ENCODE measurements at regions not wholly inside any gene's neighbourhood (a gene's known extent, or its start where the extent isn't known, plus 50 kb on each side); places are given as distances from the start of the nearest gene placed in this dataset.
A peak's percentile ranks its signal among the peaks of the same experiment; 100 is the strongest.

DNA sequence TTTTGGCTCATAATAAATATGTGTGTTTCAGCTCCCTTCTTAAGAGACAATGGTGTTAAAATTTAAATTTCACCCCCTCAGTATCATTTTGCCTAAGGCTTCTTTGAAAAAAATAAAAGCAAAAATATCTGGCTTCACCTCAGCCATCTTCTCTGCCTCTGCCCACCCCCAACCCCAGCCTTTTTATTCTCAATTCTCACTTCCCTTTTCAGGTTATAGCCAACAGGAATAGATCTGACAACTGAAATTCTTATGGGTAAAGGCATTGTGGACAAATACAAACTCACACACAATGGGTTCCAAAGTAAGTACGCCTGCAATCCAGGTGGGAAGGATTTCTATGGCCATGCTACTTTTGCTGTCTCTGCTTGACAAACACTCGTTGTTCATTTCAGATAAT is 399.0 kb upstream of the ARRDC4 start:
- H3K27ac ChIP-seq (ENCODE audit: low read depth in 1 of 2, low read length in 1 of 2), result no peak overlapping the region
- no peaks in the 10 kb centered on the region for H3K4me1 ChIP-seq (ENCODE audit: control insufficient read depth in 5 of 5, insufficient read depth in 5 of 5, low read length in 5 of 5)
- TF ChIP-seq, protein P1, sequence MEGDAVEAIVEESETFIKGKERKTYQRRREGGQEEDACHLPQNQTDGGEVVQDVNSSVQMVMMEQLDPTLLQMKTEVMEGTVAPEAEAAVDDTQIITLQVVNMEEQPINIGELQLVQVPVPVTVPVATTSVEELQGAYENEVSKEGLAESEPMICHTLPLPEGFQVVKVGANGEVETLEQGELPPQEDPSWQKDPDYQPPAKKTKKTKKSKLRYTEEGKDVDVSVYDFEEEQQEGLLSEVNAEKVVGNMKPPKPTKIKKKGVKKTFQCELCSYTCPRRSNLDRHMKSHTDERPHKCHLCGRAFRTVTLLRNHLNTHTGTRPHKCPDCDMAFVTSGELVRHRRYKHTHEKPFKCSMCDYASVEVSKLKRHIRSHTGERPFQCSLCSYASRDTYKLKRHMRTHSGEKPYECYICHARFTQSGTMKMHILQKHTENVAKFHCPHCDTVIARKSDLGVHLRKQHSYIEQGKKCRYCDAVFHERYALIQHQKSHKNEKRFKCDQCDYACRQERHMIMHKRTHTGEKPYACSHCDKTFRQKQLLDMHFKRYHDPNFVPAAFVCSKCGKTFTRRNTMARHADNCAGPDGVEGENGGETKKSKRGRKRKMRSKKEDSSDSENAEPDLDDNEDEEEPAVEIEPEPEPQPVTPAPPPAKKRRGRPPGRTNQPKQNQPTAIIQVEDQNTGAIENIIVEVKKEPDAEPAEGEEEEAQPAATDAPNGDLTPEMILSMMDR (IDR thresholded peaks at IDR 0.05; ENCODE audit: control extremely low read depth, extremely low read depth), result no peak
- no peak overlapping the region for H3K4me3 ChIP-seq
- H3K27me3 ChIP-seq (ENCODE audit: control insufficient read depth in 3 of 3, insufficient read depth in 3 of 3, low read length in 2 of 3), result no peaks in the 10 kb centered on the region
- no peak overlapping the region for H3K9ac ChIP-seq (ENCODE audit: insufficient read depth in 1 of 2, low read length in 2 of 2)
- H3K9me3 ChIP-seq (ENCODE audit: control insufficient read depth in 4 of 4, insufficient read depth in 3 of 4, low read length in 3 of 4), result no peaks in the 10 kb centered on the region
- ATAC-seq (ENCODE audit: insufficient read depth, low FRiP score) (no peak), DNase-seq (no peak)
- 82 to 93% methylated on average over 2 of the region's 2 CpGs for WGBS, 2 donors
- peaks cover 0 to 1% (median 0%) of the 10 kb centered on the region in 4 donors for H3K36me3 ChIP-seq (ENCODE audit: control insufficient read depth in 4 of 4, insufficient read depth in 4 of 4, low read length in 4 of 4)

DNA sequence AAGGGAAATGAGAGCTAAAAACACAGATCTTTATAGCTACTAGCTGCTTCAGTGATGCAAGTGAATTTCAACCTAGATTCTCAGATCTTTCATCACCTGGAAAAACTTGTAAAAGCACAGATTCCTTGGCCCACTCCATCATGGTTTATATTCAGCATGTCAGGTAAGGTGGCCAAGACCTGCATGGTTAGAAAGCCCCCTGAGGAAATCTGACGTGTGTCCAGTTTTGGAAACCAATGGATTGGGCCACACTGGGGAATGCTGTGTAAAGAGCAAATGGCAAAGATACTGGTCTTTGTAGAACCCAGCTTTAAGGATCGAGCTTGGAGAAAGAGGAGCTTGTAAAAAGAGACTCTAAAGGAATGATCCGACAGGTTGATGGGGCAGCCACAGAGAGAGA is 397.0 kb upstream of the ARRDC4 start:
- no peak overlapping the region for H3K27ac ChIP-seq (ENCODE audit: low read depth in 1 of 2, low read length in 1 of 2)
- H3K9me3 ChIP-seq (ENCODE audit: control insufficient read depth in 4 of 4, insufficient read depth in 3 of 4, low read length in 3 of 4), result no peaks in the 10 kb centered on the region
- peaks cover 0 to 1% (median 0%) of the 10 kb centered on the region in 4 donors for H3K36me3 ChIP-seq (ENCODE audit: control insufficient read depth in 4 of 4, insufficient read depth in 4 of 4, low read length in 4 of 4)
- ATAC-seq (ENCODE audit: insufficient read depth, low FRiP score) (no peak), DNase-seq (no peak)
- no peaks in the 10 kb centered on the region for H3K27me3 ChIP-seq (ENCODE audit: control insufficient read depth in 3 of 3, insufficient read depth in 3 of 3, low read length in 2 of 3)
- H3K9ac ChIP-seq (ENCODE audit: insufficient read depth in 1 of 2, low read length in 2 of 2), result no peak overlapping the region
- TF ChIP-seq, protein P1 (IDR thresholded peaks at IDR 0.05; ENCODE audit: control extremely low read depth, extremely low read depth), result no peak
- WGBS, 2 donors, result 88 to 91% methylated on average over 3 of the region's 3 CpGs
- no peak overlapping the region for H3K4me3 ChIP-seq
- H3K4me1 ChIP-seq (ENCODE audit: control insufficient read depth in 5 of 5, insufficient read depth in 5 of 5, low read length in 5 of 5), result peaks cover 0 to 8% (median 0%) of the 10 kb centered on the region in 5 donors

DNA sequence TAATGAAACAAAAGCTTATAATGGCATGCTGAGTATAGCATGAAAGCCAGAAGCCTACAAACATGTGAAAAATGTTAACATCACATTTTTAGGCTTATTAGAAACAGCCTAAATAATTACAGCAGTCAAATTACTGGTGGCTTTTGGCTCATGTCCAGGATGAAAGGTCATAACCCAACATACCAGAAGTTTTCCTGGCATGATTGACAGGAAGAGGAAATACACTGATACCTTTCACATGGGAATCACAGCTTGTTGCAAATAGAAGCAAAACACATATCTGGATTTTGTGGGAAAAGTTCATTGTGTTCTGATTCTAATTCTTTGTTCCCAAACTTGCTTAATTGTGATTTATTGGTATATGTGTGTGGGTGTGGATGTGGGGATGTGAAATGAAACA is 393.5 kb upstream of the ARRDC4 start:
- Histone ChIP-seq H3K27ac (ENCODE audit: low read depth in 1 of 2, low read length in 1 of 2) (no peak overlapping the region), H3K4me1 (ENCODE audit: control insufficient read depth in 5 of 5, insufficient read depth in 5 of 5, low read length in 5 of 5) (peaks cover 0 to 8% (median 0%) of the 10 kb centered on the region in 5 donors), H3K9ac (ENCODE audit: insufficient read depth in 1 of 2, low read length in 2 of 2) (no peak overlapping the region), H3K4me3 (no peak overlapping the region), H3K9me3 (ENCODE audit: control insufficient read depth in 4 of 4, insufficient read depth in 3 of 4, low read length in 3 of 4) (peaks cover 0 to 8% (median 0%) of the 10 kb centered on the region in 4 donors), H3K36me3 (ENCODE audit: control insufficient read depth in 4 of 4, insufficient read depth in 4 of 4, low read length in 4 of 4) (peaks cover 0 to 1% (median 0%) of the 10 kb centered on the region in 4 donors), H3K27me3 (ENCODE audit: control insufficient read depth in 3 of 3, insufficient read depth in 3 of 3, low read length in 2 of 3) (no peaks in the 10 kb centered on the region)
- ATAC-seq (ENCODE audit: insufficient read depth, low FRiP score) (no peak), DNase-seq (peak in 2 of 3 donors; percentile 14 to 23)
- TF ChIP-seq, protein P1 (IDR thresholded peaks at IDR 0.05; ENCODE audit: control extremely low read depth, extremely low read depth), result no peak

DNA sequence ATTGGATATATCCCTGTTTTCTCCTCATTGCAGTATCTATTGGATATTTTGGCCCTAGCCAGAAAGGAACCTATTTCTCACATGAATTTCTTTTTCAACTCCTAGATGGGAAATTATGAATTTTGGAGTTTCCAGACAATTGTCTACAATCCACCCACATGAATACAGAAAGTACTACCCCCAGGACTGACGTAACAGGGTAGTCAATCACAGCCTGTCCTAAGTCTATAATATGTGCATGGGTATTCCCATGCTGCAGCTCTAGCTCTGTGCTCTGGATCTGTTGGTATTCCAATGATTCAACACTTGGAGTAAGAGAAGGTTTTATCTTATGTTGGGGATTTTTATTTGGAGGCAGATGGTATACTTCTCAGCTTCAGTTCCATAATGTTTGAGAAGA is 393.1 kb upstream of the ARRDC4 start:
- Histone ChIP-seq H3K27ac (ENCODE audit: low read depth in 1 of 2, low read length in 1 of 2) (no peak overlapping the region), H3K36me3 (ENCODE audit: control insufficient read depth in 4 of 4, insufficient read depth in 4 of 4, low read length in 4 of 4) (peaks cover 0 to 1% (median 0%) of the 10 kb centered on the region in 4 donors), H3K9me3 (ENCODE audit: control insufficient read depth in 4 of 4, insufficient read depth in 3 of 4, low read length in 3 of 4) (peaks cover 0 to 8% (median 0%) of the 10 kb centered on the region in 4 donors), H3K9ac (ENCODE audit: insufficient read depth in 1 of 2, low read length in 2 of 2) (no peak overlapping the region), H3K4me1 (ENCODE audit: control insufficient read depth in 5 of 5, insufficient read depth in 5 of 5, low read length in 5 of 5) (peaks cover 0 to 8% (median 0%) of the 10 kb centered on the region in 5 donors), H3K27me3 (ENCODE audit: control insufficient read depth in 3 of 3, insufficient read depth in 3 of 3, low read length in 2 of 3) (no peaks in the 10 kb centered on the region), H3K4me3 (no peak overlapping the region)
- WGBS, 2 donors, result 57 to 69% methylated on average over 1 of the region's 1 CpG
- TF ChIP-seq, protein P1 (IDR thresholded peaks at IDR 0.05; ENCODE audit: control extremely low read depth, extremely low read depth), result no peak
- DNase-seq, result no peak
- no peak for ATAC-seq (ENCODE audit: insufficient read depth, low FRiP score)

All from lung (tissue), 11 donors.